B cell (primary cell): ENCODE measurements at regions not wholly inside any gene's neighbourhood (a gene's known extent, or its start where the extent isn't known, plus 50 kb on each side); places are given as distances from the start of the nearest gene placed in this dataset.

ENCODE experiments used
- CTCF ChIP-seq: fragments of 200-600 bp; IDR thresholded peaks from one replicate; pipeline ENCODE4 v1.8.0; 2022; ENCODE audit warnings: antibody characterized with exemption, mild to moderate bottlenecking
- EZH2 ChIP-seq: IDR thresholded peaks from 2 replicates; pipeline ENCODE4 v1.6.1; 2012; ENCODE audit warnings: borderline replicate concordance, low read depth, mild to moderate bottlenecking, moderate library complexity, low read length; ENCODE audit not compliant: insufficient read depth, poor library complexity, severe bottlenecking

GRCh38 chr5:17734011-17734410 lies 99.8 kb downstream of the TAF11L14 start:
- TF ChIP-seq EZH2, result no peak
- TF ChIP-seq CTCF, result no peak
